ENCODE measurements at regions not wholly inside any gene's neighbourhood (a gene's known extent, or its start where the extent isn't known, plus 50 kb on each side); places are given as distances from the start of the nearest gene placed in this dataset.
"Not testable (repeated sequence)": the region's sequence is repeated elsewhere in the genome, so short reads cannot be mapped to it uniquely, and the experiment has no call there.

DNA sequence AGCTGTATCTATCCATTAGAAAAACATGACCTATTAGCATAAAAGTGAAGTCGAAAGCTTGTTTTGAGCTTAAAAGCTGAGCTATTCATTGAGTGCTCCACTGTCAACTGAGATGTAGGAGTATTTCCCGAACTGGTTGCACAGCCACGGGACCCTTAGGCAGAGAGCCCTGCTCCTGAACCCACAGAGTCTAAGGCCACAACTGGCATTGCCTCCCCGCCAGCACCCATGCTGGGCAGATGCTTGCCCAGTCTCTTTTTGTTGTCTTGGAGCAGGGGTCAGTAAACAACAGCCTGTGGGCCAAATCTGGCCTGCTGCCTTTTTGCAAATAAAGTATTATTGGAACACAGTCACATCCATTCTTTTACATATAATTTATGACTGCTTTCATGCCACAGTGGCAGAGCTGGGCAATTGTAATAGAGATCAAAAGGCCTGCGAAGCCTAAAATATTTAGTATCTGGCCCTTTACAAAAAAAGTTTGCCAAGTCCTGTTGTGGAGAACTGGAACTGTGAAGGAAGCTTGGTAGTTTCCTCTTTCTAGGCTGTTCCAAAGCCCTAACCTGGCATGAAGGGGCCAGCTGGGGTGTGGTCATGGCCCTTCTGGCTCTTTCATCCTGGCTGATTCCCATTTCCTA, 58.4 kb upstream of the WAPL start:
- no peak for DNase-seq

DNA sequence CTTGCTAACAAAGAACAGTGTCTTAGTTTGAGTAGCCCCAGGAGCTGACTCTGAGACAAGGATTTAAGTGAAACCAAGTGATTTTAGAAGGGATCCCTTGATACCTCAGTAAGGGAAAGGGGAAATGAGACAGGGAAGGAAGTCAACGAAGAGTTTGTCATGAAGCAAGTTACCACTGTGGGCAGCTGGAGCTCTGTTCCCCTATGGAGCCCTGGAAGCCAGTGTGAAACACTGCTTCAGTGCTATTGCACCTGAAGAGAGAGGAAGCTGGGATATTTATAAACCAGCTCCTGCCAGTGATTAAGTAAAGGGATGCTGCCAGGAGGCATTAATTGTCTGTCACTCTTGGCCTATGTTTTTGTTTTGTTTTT, 58.9 kb upstream of the WAPL start:
- peak; percentile 77 for DNase-seq

DNA sequence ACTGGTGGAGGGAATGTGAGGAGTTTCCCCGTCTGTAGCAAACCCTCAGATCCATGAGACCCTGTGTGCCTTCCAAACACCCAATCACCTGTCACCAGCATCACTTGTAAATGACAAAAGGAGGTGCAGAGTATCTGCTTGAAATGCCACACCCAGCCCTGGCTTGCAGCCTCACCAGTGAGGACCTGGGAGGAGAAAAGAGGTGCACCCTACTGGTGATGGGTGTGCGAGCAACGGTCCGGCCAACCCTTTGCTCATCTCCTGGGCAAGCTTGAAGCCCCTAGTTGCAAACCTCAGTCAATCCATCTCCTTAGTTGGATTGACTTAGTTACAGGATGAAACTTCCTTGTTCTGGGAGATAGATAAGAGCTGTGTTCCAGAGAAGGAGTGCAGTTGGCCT, 62.4 kb upstream of the WAPL start:
- DNase-seq: no peak

DNA sequence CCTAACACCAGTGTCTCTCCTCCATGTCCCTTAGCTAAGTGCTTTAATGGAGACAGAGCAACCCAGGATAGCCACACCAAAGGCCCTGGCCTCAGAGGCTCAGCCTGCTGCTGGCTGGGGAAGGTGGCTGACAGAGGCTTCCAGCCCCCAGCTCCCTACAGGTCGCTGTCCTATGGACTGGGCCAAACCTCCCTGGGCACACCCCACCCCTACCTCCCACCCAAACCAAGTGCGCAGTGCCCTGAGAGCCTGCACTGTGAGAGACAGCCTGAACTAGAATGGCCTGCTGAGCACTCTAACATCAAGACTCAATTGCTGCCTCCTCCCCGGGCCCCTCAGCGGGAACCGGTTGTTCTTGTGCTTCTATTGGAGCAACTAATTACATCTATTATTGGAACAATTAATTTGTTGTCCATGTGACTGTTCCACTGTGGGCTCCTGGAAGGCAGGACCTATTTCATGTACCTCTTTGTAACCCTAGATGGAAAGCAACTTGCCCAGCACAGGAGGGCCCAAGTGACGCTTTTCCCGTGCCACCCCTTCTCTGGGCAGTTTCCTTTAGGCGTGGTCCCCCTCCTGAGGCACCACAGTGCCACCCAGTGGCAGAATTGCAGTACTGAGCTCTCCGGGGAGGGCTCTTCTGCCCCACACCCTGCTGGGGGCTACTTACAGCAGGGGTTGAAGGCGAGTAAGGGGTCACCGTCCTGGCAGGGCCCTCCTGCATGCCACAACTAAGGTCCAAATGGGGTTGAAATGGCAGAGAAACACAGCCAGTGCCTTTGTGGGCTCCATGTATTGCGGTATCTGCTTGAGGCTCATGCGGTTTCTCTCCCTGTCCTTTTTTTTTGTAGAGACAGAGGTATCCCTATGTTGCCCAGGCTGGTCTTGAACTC, 63.7 kb upstream of the WAPL start:
- peak; percentile 65 for DNase-seq

DNA sequence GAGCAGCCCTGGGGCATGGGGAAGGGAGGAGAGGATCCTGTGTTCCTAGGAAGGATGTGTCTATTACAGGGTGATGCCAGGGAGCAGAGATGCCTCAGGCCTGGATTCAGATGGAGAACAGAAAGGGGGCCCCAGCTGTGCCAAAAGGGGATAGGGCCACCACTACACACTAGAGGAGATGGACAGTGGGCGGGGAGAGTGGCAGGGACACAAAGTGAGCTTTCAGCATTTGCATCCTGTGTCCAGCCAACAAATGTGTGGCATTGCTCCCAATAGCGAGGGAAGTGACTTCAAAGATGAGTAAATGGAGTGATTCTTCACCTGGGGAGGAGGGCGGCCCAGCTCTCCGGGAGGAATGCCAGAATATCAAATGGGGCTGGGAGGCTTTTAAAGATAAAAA, 64.9 kb upstream of the WAPL start:
- no peak for DNase-seq

DNA sequence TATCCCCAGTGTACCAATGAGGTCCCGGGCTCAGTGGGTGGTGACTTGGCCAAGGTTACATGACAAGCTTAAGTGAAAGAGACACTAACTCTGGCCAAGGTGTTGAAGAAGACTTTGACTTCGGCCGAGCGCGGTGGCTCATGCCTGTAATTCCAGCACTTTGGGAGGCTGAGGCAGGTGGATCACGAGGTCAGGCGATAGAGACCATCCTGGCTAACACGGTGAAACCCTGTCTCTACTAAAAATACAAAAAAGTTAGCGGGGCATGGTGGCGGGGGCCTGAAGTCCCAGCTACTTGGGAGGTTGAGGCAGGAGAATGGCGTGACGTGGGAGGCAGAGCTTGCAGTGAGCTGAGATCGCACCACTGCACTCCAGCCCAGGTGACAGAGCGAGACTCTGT, 65.6 kb upstream of the OPN4 start:
- not testable (repeated sequence) for DNase-seq

DNA sequence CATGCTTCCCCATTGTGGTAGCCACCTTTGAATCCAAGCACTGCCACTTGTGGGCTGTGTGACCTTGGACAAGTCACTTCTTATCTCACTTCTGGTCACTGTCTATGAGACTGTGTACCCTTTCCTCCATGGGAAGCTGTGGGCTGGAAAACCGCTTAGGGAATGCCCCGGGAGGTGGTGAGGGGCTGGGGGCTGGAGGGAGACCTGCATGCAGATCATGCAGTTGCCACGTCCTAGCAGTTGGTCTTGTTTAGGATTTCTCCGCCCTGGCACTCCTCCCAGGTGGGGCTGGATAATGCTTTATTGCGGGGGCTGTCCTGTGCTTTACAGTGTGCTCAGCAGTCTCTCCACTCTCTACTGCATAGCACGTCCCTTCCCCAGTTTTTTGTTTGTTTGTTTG, 62.9 kb upstream of the OPN4 start:
- DNase-seq: no peak

DNA sequence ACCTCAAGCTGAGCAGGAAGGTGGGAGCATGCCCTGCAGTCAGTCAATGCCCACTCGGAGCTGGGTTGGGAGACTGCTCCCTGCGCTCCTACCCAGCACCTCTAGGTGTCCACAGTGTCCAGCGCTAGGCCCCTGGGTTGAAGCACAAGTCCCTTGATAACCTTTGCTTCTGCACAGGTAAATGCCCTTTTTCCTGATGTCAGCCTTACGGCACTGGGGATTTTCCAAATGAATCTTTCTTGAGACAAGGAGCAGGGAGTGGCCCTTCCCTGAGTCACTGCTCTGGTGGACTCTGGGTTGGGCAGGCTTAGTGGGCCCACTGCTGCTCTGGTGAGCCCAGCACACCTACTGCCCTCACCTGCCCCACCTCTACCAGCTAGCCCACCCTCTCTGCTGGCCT, 61.9 kb upstream of the OPN4 start:
- no peak for DNase-seq

DNA sequence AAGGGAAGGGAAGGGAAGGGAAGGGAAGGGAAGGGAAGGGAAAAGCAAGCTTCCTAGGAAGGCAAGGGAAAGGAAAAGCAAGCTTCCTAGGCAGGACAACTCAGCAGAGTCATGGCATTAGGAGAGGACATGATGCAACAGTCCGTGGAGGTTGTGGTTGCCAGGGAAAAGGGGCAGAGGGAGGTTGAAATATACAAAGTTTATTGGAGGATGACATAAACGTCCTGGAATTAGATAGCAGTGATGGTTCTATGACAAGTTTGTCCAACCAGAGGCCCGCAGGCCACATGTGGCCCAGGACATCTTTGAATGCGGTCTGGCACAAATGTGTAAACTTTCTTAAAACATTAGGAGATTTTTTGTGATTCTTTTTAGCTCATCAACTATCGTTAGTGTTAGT, 59.8 kb upstream of the OPN4 start:
- no peak for DNase-seq

DNA sequence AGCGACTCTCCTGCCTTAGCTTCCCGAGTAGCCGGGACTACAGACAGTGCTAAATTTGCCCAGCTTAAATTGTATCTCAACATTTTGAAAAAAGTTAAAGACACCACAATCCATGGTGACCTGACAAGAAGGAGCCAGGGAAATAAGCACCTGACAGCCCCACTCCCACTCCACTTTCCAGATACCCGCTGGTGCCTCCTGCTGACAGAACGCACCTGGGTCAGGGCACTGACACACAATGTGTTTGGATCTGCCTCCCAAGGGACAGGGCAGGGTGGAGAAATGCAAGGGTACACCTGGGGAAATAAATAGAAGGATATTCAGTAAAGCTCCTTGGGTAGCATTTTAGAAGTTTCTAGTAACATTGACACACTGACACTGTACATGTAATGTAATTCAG, 58.9 kb upstream of the OPN4 start:
- no peak for DNase-seq

DNA sequence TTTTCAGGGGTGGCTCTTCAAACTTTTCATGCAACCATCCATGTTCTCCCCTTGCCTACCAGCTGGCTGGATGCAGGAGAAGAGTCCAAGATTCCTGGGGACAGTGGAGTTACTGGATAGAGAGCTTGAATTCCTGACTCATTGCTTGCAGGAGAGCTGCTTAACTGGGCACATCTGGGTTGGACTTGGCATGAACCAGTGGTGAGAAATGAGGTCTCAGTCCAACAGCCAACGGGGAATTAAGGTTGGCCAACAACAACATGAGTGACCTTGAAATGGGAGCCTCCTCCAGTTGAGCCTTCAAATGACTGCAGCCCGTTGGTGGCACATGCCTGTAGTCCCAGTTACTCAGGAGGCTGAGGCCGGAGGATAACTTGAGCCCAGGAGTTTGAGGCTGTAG, 58.1 kb upstream of the OPN4 start:
- no peak for DNase-seq

DNA sequence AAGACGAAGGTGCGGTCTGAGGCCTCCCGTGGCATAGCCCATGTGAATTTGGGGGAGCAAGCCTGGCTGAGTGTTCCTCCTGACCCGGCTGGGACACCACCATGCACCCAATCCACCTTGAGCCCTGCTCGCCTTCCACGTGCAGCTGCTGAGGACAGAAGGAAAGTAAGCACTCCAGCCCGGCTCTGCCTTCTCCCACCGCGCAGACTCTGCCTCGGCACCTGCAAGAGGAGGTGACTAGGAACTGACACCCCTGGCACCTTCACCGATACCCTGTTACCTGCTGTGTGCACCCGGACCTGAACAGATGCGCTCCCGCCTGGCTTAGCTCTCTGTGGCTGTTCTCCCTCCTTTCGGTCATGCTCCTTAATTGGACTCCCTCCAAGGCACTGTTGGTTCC, 57.0 kb upstream of the OPN4 start:
- no peak for DNase-seq

DNA sequence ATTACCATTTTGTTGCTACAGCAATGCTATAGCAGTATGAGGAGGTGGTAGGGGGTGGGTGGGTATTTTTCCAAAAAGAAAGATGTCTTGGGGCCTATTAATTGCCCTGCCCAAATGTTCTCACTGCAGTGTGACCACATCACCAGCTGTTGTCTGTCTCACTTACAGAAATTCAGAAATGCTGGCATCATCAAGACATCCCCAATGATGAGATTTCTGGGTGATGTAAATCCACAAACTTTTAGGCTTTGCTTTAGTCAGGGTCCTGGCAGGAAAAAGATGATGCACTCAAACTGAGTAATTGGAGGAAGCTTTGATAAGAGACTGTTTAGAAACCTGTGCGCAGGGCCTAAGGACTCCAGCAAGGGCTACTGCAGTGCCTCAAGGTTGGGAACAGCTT, 56.2 kb upstream of the OPN4 start:
- DNase-seq: no peak

DNA sequence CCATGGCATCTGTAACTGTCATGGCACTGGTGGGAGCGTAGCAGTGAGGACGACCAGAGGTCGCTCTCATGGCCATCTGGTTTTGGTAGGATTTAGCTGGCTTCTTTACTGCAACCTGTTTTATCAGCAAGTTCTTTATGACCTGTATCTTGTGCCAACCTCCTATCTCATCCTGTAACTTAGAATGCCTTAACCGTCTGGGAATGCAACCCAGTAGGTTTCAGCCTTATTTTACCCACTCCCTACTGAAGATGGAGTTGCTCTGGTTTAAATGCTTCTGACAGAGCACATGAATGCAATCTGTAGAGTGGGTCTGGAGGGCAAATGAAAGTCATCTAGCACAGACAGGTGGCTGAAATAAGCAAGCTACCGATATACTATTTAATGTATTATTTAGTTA, 55.3 kb upstream of the OPN4 start:
- no peak for DNase-seq

DNA sequence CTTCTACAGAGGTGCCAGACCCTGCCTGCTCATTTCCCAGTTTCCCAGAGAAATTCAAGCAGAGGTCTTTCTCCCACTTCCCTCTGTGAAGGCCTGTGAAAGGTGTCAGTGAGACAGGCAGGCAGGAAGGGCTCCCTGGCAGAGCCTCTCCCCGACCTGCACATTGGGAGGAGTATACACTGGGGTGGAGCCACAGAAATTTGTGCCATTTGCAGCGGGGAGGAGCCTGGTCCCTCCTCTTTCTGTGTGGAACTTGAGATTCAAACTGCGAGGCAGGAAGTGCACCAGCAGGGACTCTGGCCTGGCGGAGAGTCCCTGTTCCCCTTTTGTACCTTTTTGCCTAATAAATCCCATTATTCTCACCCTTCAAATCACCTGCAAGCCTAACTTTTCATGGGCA, 54.6 kb upstream of the OPN4 start:
- DNase-seq: no peak

DNA sequence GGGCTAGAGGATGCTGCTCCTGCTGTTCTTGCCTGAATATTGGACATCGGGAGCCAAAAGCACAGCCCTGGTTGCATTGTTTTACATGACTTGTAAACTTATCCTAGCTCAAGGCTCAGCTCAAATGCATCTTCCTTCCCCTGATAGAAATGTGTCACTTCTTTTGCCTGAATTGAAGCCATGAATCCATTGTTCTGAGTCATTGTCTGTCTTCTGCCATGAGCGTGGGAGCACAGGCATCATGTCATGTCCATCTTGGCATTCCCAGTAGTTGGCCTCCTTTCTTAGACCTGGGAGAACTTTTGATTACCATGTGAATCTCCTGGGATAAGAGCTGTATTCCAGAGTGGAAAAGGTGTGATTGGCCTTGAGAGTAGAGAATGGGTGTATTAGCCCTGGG, 54.1 kb upstream of the OPN4 start:
- DNase-seq: no peak

DNA sequence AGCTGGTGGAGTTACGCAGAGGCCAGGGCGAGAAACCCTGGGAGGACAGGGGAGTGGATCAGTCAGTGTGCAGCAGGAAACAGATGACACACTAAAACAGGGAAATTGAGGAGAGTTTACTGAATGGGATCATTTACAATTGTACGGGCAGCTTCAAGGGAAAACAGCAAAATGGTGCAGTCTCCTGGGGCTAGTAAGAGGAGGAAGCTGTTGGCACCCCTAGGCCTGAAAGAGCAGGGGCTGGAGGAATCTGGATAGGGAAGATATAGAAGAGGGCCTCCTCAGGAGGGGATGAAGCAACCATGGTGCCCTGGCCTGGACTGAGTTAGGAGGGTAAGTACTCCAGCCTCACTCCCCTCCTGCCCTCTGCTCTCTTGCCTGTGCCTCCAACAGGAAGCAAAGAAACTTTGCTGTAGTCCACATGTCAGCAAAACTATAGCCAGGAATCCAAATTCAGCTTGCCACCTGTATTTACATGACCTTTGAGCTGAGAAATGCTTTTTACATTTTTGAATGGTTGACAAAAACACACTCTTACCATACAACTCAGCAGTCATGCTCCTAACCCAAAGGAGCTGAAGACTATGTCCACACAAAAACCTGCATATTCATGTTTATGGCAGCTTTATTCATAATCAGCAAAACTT, 52.3 kb upstream of the OPN4 start:
- DNase-seq: no peak

DNA sequence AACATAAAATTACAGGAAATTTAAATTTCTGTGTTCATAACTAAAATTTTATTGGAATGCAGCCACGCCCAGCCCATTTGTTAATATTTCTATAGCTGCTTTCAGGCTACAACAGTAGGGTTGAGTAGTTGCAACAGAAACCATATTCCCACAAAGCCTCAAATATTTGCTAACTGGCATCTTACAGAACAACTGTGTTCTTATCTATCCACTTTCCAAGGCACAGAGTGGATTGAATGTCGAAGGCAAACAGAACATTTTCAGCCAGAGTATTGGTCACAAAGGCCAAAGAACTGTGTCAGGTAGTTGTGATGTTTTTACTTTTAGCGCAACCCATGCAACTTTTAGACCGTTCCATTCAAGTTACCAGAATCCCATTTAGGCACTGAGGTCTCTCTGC, 51.1 kb upstream of the OPN4 start:
- DNase-seq: no peak

Measured in inflammatory macrophage treated with lipopolysaccharide for 4 hours (primary cell).